Raji (cell line): ENCODE measurements at regions not wholly inside any gene's neighbourhood (a gene's known extent, or its start where the extent isn't known, plus 50 kb on each side); places are given as distances from the start of the nearest gene placed in this dataset.

ENCODE experiments used
- POLR2A ChIP-seq: IDR thresholded peaks from 2 replicates; pipeline ENCODE4 v1.6.1; 2011; ENCODE audit warnings: low read depth, low read length, control low read depth; ENCODE audit not compliant: insufficient read depth

GRCh38 chr5:118336468-118336867, 651.9 kb downstream of the DTWD2 start:
- no peak for TF ChIP-seq POLR2A

- TF ChIP-seq POLR2A, result no peak
Observed at GRCh38 chr5:118327389-118327788, 661.0 kb downstream of the DTWD2 start.

- no peak for TF ChIP-seq POLR2A
Observed at GRCh38 chr5:118326481-118327045, 661.8 kb downstream of the DTWD2 start.

- TF ChIP-seq POLR2A, result no peak
Observed at GRCh38 chr5:118325931-118326330, 662.4 kb downstream of the DTWD2 start.

GRCh38 chr5:118321081-118321480, 667.3 kb downstream of the DTWD2 start:
- no peak for TF ChIP-seq POLR2A

- no peak for TF ChIP-seq POLR2A
Observed at GRCh38 chr5:118320121-118320520, 668.2 kb downstream of the DTWD2 start.

GRCh38 chr5:118314931-118315330, 673.4 kb downstream of the DTWD2 start:
- no peak for TF ChIP-seq POLR2A

GRCh38 chr5:118311103-118311819, 677.1 kb downstream of the DTWD2 start:
- TF ChIP-seq POLR2A, result no peak

GRCh38 chr5:118310401-118310800, 677.9 kb downstream of the DTWD2 start:
- TF ChIP-seq POLR2A, result no peak

GRCh38 chr5:118303296-118303695, 685.1 kb downstream of the DTWD2 start:
- TF ChIP-seq POLR2A, result no peak

- TF ChIP-seq POLR2A, result no peak
Observed at GRCh38 chr5:118302786-118303185, 685.6 kb downstream of the DTWD2 start.

GRCh38 chr5:118301696-118302095, 686.7 kb downstream of the DTWD2 start:
- TF ChIP-seq POLR2A, result no peak

- TF ChIP-seq POLR2A, result no peak
Observed at GRCh38 chr5:118295045-118295444, 693.3 kb downstream of the DTWD2 start.

- no peak for TF ChIP-seq POLR2A
Observed at GRCh38 chr5:118293378-118293777, 695.0 kb downstream of the DTWD2 start.

GRCh38 chr5:118290204-118290603, 698.1 kb downstream of the DTWD2 start:
- no peak for TF ChIP-seq POLR2A

GRCh38 chr5:118279540-118280294, 708.6 kb downstream of the DTWD2 start:
- TF ChIP-seq POLR2A, result no peak
